Heart right ventricle (tissue), 16 donors: ENCODE measurements at regions not wholly inside any gene's neighbourhood (a gene's known extent, or its start where the extent isn't known, plus 50 kb on each side); places are given as distances from the start of the nearest gene placed in this dataset.

Experiments used
- ATAC-seq, 8 donors: fragments of 200-7000 bp; cut with Tn5 transposase; one replicate each; pipeline ENCODE4 v1.9.1; 2020; ENCODE audit warnings: mild to moderate bottlenecking in 8 of 8, moderate library complexity in 8 of 8, moderate number of reproducible peaks in 1 of 8
- DNase-seq, 2 donors: peaks; one replicate each; pipeline ENCODE4 v3.0.0-alpha.2; 2020
- H3K27ac ChIP-seq, 10 donors: fragments of 200-600 bp; sonication (generic) in 2 of 10; one replicate each; pipeline versions ENCODE4 v1.5.0 to v1.8.0; 2020 to 2022; ENCODE audit warnings: mild to moderate bottlenecking in 3 of 10
- H3K27me3 ChIP-seq, 7 donors: fragments of 200-600 bp; one replicate each; pipeline ENCODE4 v1.8.0; 2021 to 2022; ENCODE audit warnings: mild to moderate bottlenecking in 2 of 7
- H3K36me3 ChIP-seq, 9 donors: fragments of 200-600 bp; sonication (generic) in 1 of 9; one replicate each; pipeline versions ENCODE4 v1.5.0 to v1.8.0; 2020 to 2022; ENCODE audit warnings: mild to moderate bottlenecking in 2 of 9
- H3K4me1 ChIP-seq, 9 donors: fragments of 200-600 bp; sonication (generic) in 1 of 9; one replicate each; pipeline versions ENCODE4 v1.5.0 to v1.8.0; 2020 to 2022; ENCODE audit warnings: mild to moderate bottlenecking in 4 of 9
- H3K4me3 ChIP-seq, 10 donors: fragments of 200-600 bp; sonication (generic) in 2 of 10; one replicate each; pipeline versions ENCODE4 v1.5.0 to v1.8.0; 2020 to 2022; ENCODE audit warnings: mild to moderate bottlenecking in 7 of 10, moderate library complexity in 2 of 10
- H3K9me3 ChIP-seq, 11 donors: fragments of 200-600 bp in 10 of 11; sonication (generic) in 2 of 11; one replicate each; pipeline versions ENCODE4 v1.5.0 to v1.8.0; 2013 to 2022; ENCODE audit warnings: mild to moderate bottlenecking in 2 of 11, control low read depth in 1 of 11, moderate library complexity in 1 of 11
- CTCF ChIP-seq, 9 donors: fragments of 200-600 bp; sonication (generic) in 2 of 9; IDR thresholded peaks; one replicate each; pipeline versions ENCODE4 v1.5.0 to v1.8.0; 2021 to 2022; ENCODE audit warnings: antibody characterized with exemption in 9 of 9, mild to moderate bottlenecking in 5 of 9, moderate library complexity in 1 of 9
- WGBS, 2 donors: extraction: QIAGEN DNeasy Blood & Tissue Kit; methylation state at CpG; one replicate each; pipeline ENCODE4 v1.1.7; 2013; ENCODE audit warnings: inconsistent platforms in 1 of 2; 5-methylcytosine and 5-hydroxymethylcytosine counted together
- intact Hi-C, 10 donors: fragments of 100-400 bp; cut with DNase I; formaldehyde crosslinking; loops; one replicate each; pipeline versions ENCODE4 v1.11.1 to v1.14.2; 2022
- donor health status: Arrhythmogenic right ventricular cardiomyopathy.
- donor health status: ischemic (EF 13 %, LVEDD 7.1; RV severe dilation, severe dysfunction).
- donor health status: healthy with polysubstance abuse.
- donor health status: DM: no; HTN: yes; CAD: no.
- donor health status: DM: no; HTN: no; CAD: no.
- donor health status: ischemic (EF 25% LVEDD 6.9; RV normal size, moderate dysfunction).
- donor health status: ischemic (EF 25% LVEDD 5.7; RV mildly dilated, moderate dysfunction).
- donor health status: healthy.
- donor health status: DM: yes; HTN: yes; CAD: no.
- donor health status: Ischemic cardiomyopathy.
- donor health status: ischemic (EF 35%, LVEDD 5.7; RV mildly dilated, moderate dysfunction).
- donor health status: nonischemic (EF 11% LVEDD 7.7; RV severe dilation, severe dysfunction).
- donor health status: DM: yes; HTN: yes; CAD: no.
- donor health status: PGD.
- donor health status: ischemic (EF 29% LVEDD 5.4; RV normal size, mild dysfunction).
- donor health status: nonischemic (EF 23%, LVEDD 6.1; RV moderate dilation, normal function).

GRCh38 chr3:113110267-113110666, 101.1 kb upstream of the BOC start:
- no peaks in the 10 kb centered on the region for H3K36me3 ChIP-seq
- no peaks in the 10 kb centered on the region for H3K9me3 ChIP-seq
- no peak for ATAC-seq
- H3K4me3 ChIP-seq = no peak overlapping the region
- no peak for DNase-seq
- H3K4me1 ChIP-seq = no peaks in the 10 kb centered on the region
- TF ChIP-seq CTCF (IDR thresholded peaks at IDR 0.05) = no peak
- intact Hi-C loops = loop anchor here in 1 of 10 donors (1.0 kb wide), 1 partner anchor 34 kb away; no protein-coding TSS in a partner anchor
- WGBS, 2 donors = 64% methylated on average over 5 of the region's 5 CpGs
- H3K27ac ChIP-seq = no peak overlapping the region
- no peaks in the 10 kb centered on the region for H3K27me3 ChIP-seq

GRCh38 chr3:113111011-113111707, 100.2 kb upstream of the BOC start:
- no peaks in the 10 kb centered on the region for H3K9me3 ChIP-seq
- H3K4me1 ChIP-seq = no peaks in the 10 kb centered on the region
- 68 to 75% methylated on average over 5 of the region's 5 CpGs for WGBS, 2 donors
- no peaks in the 10 kb centered on the region for H3K36me3 ChIP-seq
- ATAC-seq (no peak), DNase-seq (no peak)
- no peak overlapping the region for H3K4me3 ChIP-seq
- H3K27me3 ChIP-seq = no peaks in the 10 kb centered on the region
- TF ChIP-seq CTCF (IDR thresholded peaks at IDR 0.05) = no peak
- H3K27ac ChIP-seq = no peak overlapping the region
- intact Hi-C loops = no loop called here

GRCh38 chr3:113113361-113113760, 98.0 kb upstream of the BOC start:
- no peaks in the 10 kb centered on the region for H3K36me3 ChIP-seq
- no peaks in the 10 kb centered on the region for H3K27me3 ChIP-seq
- intact Hi-C loops = no loop called here
- ATAC-seq (no peak), DNase-seq (no peak)
- no peak for TF ChIP-seq CTCF (IDR thresholded peaks at IDR 0.05)
- H3K9me3 ChIP-seq = no peaks in the 10 kb centered on the region
- peaks cover 0 to 15% (median 4%) of the 10 kb centered on the region in 9 donors for H3K4me1 ChIP-seq
- no peak overlapping the region for H3K27ac ChIP-seq
- H3K4me3 ChIP-seq = no peak overlapping the region

GRCh38 chr3:113117511-113118234, 93.7 kb upstream of the BOC start:
- peak in 7 of 8 donors; percentile 70 to 93 (median 88) for ATAC-seq
- Histone ChIP-seq H3K4me3 (no peak overlapping the region), H3K27me3 (no peaks in the 10 kb centered on the region), H3K36me3 (no peaks in the 10 kb centered on the region), H3K27ac (peak overlapping the region in 8 of 10 donors; percentile 31 to 78 (median 64)), H3K9me3 (no peaks in the 10 kb centered on the region), H3K4me1 (peaks cover 0 to 18% (median 4%) of the 10 kb centered on the region in 9 donors)
- no peak for TF ChIP-seq CTCF (IDR thresholded peaks at IDR 0.05)
- peak in 1 of 2 donors; percentile 53 for DNase-seq
- intact Hi-C loops = no loop called here
- WGBS, 2 donors = 34 to 52% methylated on average over 1 of the region's 1 CpG
